ENCODE measurements at regions not wholly inside any gene's neighbourhood (a gene's known extent, or its start where the extent isn't known, plus 50 kb on each side); places are given as distances from the start of the nearest gene placed in this dataset.

DNA sequence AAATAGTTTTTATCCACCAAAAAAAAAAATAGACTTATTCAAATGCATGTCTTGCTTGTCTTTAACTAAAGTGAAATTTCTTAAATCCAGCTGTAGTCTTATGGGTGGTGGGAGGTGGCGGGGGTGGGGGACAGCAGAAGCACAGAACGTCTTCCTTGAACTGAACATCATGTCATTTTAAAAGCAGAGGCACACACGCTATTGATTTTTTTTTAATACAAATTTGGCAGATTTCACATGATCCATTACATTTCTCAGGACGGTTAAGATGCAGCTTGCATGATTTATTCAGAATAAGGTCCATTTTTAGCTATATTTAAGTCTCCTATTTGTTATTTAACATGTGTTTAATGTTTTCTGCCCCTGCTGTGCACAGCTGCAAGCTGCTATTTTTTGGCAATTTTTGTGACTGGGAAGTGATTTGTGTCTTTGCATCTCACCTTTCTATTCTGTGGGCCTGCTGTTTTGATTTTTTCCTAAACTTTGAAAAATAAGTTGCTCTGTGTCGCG is 274.0 kb downstream of the TSHZ3 start:
- intact Hi-C loops (cut with DNase I), result no loop called here
- Histone ChIP-seq H3K4me3 (no peak overlapping the region), H3K27me3 (no peaks in the 10 kb centered on the region), H3K9me3 (no peaks in the 10 kb centered on the region), H3K27ac (no peak overlapping the region), H3K4me1 (no peaks in the 10 kb centered on the region), H3K36me3 (replicated peaks in 1 of 2; ENCODE audit: insufficient read depth in 1 of 2, low read depth in 2 of 2) (no peaks in the 10 kb centered on the region)
- WGBS, 2 donors, result 53 to 66% methylated on average over 6 of the region's 6 CpGs
- TF ChIP-seq, protein P1, sequence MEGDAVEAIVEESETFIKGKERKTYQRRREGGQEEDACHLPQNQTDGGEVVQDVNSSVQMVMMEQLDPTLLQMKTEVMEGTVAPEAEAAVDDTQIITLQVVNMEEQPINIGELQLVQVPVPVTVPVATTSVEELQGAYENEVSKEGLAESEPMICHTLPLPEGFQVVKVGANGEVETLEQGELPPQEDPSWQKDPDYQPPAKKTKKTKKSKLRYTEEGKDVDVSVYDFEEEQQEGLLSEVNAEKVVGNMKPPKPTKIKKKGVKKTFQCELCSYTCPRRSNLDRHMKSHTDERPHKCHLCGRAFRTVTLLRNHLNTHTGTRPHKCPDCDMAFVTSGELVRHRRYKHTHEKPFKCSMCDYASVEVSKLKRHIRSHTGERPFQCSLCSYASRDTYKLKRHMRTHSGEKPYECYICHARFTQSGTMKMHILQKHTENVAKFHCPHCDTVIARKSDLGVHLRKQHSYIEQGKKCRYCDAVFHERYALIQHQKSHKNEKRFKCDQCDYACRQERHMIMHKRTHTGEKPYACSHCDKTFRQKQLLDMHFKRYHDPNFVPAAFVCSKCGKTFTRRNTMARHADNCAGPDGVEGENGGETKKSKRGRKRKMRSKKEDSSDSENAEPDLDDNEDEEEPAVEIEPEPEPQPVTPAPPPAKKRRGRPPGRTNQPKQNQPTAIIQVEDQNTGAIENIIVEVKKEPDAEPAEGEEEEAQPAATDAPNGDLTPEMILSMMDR (IDR thresholded peaks at IDR 0.05), result no peak
- no peak for TF ChIP-seq POLR2A (IDR thresholded peaks at IDR 0.05)
- ATAC-seq (no peak), DNase-seq (no peak)

DNA sequence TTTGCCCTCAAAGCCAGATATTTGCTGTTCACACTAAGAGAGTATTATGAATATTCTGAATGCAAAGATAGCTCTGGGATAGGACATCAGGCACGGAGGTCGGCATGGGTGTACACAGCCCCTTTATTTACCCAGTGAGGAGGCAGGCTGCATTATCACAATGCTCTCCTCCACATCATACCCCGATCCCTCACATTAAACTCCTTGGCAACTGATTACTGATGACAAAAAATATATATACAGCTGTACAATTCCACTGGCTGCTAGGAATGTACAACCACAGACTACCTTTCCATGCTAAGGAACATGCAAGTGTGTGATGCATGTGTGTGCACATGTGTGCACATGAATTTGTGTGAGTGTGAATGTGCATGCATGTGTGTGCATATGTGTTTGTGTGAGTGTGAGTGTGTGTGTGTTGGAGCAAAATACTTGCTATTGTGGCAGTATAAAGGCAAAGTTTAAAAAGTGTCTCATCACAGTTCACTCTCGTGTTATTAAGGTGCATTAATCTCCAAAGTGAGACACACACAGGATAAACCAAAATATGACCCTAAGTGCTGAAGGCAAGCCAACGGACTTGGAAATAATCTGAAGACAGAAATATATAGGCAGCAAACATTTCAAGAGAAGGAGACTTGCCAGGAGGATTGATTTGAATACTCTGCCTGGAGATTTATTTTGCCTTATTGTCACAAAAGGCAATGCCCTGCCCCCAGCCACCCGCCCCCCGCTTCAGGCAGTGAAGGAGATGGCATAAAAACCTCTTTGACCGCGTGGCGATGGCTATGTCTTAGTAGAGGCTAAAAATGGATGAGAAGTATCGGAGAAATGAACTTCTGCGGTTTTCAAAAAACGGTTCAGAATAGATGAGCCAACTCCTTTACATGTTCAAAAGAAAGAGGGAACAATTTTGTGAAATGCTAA is 274.8 kb downstream of the TSHZ3 start:
- WGBS, 2 donors, result 39 to 40% methylated on average over 13 of the region's 13 CpGs
- H3K4me1 ChIP-seq, result no peaks in the 10 kb centered on the region
- ATAC-seq (no peak), DNase-seq (no peak)
- H3K9me3 ChIP-seq, result no peaks in the 10 kb centered on the region
- no peak overlapping the region for H3K27ac ChIP-seq
- TF ChIP-seq POLR2A (IDR thresholded peaks at IDR 0.05), result no peak
- TF ChIP-seq, protein P1 (IDR thresholded peaks at IDR 0.05), result no peak
- no peaks in the 10 kb centered on the region for H3K36me3 ChIP-seq (replicated peaks in 1 of 2; ENCODE audit: insufficient read depth in 1 of 2, low read depth in 2 of 2)
- H3K4me3 ChIP-seq, result no peak overlapping the region
- intact Hi-C loops (cut with DNase I), result no loop called here
- H3K27me3 ChIP-seq, result no peaks in the 10 kb centered on the region

DNA sequence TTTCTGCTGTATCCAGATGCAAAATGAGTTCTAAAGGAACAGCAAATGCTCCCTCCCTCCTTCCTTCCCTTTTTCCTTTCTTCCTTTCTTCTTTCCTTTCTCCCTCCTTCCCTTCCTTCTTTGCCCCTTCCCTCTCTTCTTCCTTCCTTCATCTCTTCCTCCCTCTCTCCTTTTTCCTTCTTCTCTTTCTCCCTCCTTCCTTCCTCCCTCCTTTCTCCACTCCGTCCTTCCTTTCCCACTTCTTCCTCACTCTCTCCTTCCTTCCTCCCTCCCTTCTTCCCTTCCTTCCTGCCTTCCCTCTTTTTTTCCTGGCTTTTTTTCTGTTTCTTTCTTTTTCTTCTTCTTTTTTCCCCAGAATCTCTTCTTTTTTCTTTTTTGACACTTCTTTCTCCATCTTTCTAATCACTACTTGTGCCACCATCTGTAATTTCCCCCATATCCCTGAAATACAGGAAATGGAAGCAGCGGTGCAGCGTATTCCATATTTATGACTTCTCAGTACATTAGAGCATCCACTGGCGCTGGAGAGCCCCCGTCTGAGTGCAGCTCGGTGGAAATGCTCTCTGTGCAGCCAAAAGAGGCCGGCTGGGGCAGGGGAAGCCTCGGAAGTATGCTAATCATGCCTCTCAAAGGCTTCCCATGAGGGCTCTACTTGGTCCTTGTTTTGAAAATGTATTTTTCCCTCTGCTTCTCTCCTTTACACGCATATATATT is 275.6 kb downstream of the TSHZ3 start:
- 21 to 29% methylated on average over 9 of the region's 9 CpGs for WGBS, 2 donors
- intact Hi-C loops (cut with DNase I), result no loop called here
- Histone ChIP-seq H3K27me3 (no peaks in the 10 kb centered on the region), H3K4me3 (no peak overlapping the region), H3K4me1 (no peaks in the 10 kb centered on the region), H3K36me3 (replicated peaks in 1 of 2; ENCODE audit: insufficient read depth in 1 of 2, low read depth in 2 of 2) (no peaks in the 10 kb centered on the region), H3K9me3 (no peaks in the 10 kb centered on the region), H3K27ac (no peak overlapping the region)
- TF ChIP-seq POLR2A (IDR thresholded peaks at IDR 0.05), result no peak
- TF ChIP-seq, protein P1 (IDR thresholded peaks at IDR 0.05), result no peak
- DNase-seq, result no peak
- no peak for ATAC-seq

DNA sequence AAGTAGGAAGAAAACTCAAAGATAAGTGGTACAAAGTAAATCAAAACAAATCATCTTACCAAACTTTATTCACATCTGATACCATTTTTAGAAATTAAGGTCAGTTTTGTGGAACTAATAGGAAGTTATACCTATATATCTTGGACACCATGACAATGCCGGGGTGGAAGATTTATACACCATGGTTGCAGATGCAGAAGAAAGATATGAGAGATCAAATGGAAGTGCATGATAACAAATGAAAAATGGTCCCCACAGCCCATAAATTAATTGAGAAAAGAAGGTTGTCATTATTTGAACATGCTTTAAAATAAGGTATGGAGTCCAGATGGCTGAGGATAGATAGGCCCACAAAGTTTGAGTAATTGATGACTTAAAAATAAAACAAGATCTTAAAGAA is 276.8 kb downstream of the TSHZ3 start:
- intact Hi-C loops (cut with DNase I), result no loop called here
- WGBS, 2 donors, result 68 to 81% methylated on average over 1 of the region's 1 CpG
- no peak overlapping the region for H3K4me3 ChIP-seq
- no peak for ATAC-seq
- TF ChIP-seq, protein P1 (IDR thresholded peaks at IDR 0.05), result no peak
- no peak for TF ChIP-seq POLR2A (IDR thresholded peaks at IDR 0.05)
- no peaks in the 10 kb centered on the region for H3K36me3 ChIP-seq (replicated peaks in 1 of 2; ENCODE audit: insufficient read depth in 1 of 2, low read depth in 2 of 2)
- no peaks in the 10 kb centered on the region for H3K27me3 ChIP-seq
- no peak for DNase-seq
- H3K4me1 ChIP-seq, result no peaks in the 10 kb centered on the region
- no peaks in the 10 kb centered on the region for H3K9me3 ChIP-seq
- no peak overlapping the region for H3K27ac ChIP-seq

Data from body of pancreas (tissue), 4 donors.